ENCODE measurements at regions not wholly inside any gene's neighbourhood (a gene's known extent, or its start where the extent isn't known, plus 50 kb on each side); places are given as distances from the start of the nearest gene placed in this dataset.

DNA sequence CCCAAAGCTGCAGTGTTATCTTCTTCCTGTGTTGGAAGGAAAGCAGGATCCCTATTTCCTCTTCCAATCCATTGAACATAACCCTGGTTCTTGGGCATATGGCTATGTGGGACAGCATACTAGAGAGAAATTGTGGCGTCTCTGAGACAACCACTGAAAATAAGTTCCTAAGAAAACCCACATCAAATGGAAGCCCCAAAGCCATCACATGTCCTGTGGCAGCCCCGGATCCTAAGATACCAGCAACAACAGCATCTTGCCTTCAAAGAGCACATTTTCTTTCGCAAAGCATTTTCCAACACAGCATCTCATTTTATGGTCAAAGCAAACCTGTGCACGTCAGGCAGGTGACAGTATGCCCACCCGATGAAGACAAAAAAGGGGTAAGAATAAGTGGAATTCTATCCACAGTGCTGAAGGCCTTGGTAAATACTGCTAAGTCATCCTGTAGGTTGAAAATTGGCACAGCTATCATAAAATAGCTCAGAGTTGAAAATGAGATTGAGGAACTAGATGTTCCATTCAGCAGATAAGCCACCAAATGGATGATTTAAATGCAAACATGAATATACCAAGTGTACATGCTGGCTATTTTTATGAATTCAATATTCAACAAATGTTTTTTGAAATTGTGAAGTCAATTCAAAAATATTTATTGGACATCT, 232.2 kb downstream of the DLEU7 start:
- TF ChIP-seq TAF1 (IDR thresholded peaks at IDR 0.05; ENCODE audit: low read depth, low read length) (no peak), SPI1 (IDR thresholded peaks at IDR 0.05; ENCODE audit: low read depth, low read length) (no peak)

All from GM12891 (cell line).